ENCODE measurements at regions not wholly inside any gene's neighbourhood (a gene's known extent, or its start where the extent isn't known, plus 50 kb on each side); places are given as distances from the start of the nearest gene placed in this dataset.

DNA sequence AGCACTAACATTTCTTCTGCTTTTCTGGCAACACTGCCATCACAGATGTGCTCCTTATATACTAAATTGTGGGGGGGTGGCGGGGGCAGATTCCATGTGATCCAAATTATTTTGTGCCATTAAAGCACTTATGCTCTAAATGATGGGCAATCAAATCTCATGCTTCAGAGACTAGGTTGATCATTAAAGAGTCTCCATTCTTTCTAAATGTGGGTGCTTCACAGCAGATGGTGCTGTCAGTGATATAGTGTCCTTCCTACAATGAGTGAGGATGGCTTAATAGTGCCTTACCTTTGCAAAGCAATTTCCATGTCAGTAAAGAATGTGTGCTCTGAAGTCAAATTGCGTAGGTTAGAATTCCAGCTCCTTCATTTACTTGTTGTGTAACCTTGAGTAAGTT lies 589.8 kb downstream of the ETS1 start:
- intact Hi-C loops (cut with DNase I) = no loop called here
- H3K9me3 ChIP-seq = no peaks in the 10 kb centered on the region
- no peak overlapping the region for H3K27ac ChIP-seq
- no peak overlapping the region for H3K4me3 ChIP-seq
- no peak for DNase-seq (ENCODE audit: low spot score in 2 of 2)
- TF ChIP-seq, protein P1, sequence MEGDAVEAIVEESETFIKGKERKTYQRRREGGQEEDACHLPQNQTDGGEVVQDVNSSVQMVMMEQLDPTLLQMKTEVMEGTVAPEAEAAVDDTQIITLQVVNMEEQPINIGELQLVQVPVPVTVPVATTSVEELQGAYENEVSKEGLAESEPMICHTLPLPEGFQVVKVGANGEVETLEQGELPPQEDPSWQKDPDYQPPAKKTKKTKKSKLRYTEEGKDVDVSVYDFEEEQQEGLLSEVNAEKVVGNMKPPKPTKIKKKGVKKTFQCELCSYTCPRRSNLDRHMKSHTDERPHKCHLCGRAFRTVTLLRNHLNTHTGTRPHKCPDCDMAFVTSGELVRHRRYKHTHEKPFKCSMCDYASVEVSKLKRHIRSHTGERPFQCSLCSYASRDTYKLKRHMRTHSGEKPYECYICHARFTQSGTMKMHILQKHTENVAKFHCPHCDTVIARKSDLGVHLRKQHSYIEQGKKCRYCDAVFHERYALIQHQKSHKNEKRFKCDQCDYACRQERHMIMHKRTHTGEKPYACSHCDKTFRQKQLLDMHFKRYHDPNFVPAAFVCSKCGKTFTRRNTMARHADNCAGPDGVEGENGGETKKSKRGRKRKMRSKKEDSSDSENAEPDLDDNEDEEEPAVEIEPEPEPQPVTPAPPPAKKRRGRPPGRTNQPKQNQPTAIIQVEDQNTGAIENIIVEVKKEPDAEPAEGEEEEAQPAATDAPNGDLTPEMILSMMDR (IDR thresholded peaks at IDR 0.05) = no peak
- H3K36me3 ChIP-seq = no peaks in the 10 kb centered on the region
- no peaks in the 10 kb centered on the region for H3K4me1 ChIP-seq
- no peaks in the 10 kb centered on the region for H3K27me3 ChIP-seq

DNA sequence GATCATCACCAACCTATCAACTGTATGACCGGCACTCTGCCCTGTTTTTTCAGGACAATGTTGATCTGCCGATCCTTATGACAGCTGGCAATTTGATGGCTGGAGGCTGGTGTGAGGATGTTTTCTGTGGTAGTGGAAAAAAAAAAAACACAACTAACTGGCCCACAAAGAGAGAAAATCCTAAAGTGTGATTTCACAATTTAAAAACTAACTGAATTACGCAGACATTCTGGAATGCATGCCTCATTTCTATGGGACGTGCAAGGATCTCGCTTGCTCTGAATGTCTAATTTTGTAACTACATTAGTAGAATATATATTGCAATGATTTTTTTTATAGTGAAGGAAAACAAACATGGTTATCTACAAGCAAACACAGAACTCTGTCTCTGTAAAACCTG lies 590.5 kb downstream of the ETS1 start:
- no peaks in the 10 kb centered on the region for H3K4me1 ChIP-seq
- intact Hi-C loops (cut with DNase I) = no loop called here
- H3K4me3 ChIP-seq = no peak overlapping the region
- H3K27ac ChIP-seq = no peak overlapping the region
- TF ChIP-seq, protein P1 (IDR thresholded peaks at IDR 0.05) = no peak
- DNase-seq (ENCODE audit: low spot score in 2 of 2) = no peak
- no peaks in the 10 kb centered on the region for H3K9me3 ChIP-seq
- H3K36me3 ChIP-seq = no peaks in the 10 kb centered on the region
- H3K27me3 ChIP-seq = no peaks in the 10 kb centered on the region

DNA sequence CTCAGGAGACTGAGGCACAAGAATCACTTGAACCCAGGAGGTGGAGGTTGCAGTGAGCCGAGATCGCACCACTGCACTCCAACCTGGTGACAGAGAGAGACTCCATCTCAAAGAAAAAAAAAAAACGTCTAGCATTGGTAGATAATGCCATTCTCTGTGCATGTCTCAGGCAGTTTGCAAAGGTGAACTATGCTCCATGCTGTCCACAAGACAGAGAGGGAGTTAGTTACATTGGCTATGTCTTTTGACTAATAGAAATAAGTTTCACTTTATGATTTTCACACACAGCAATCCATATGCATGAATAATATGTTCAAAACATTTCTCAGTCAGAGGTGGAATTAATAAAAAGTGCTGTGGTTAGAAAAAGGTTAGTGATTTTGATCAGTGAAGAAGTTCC lies 591.4 kb downstream of the ETS1 start:
- Histone ChIP-seq H3K9me3 (no peaks in the 10 kb centered on the region), H3K4me1 (no peaks in the 10 kb centered on the region), H3K4me3 (no peak overlapping the region), H3K27ac (no peak overlapping the region), H3K36me3 (no peaks in the 10 kb centered on the region), H3K27me3 (no peaks in the 10 kb centered on the region)
- TF ChIP-seq, protein P1 (IDR thresholded peaks at IDR 0.05) = no peak
- intact Hi-C loops (cut with DNase I) = no loop called here
- no peak for DNase-seq (ENCODE audit: low spot score in 2 of 2)

DNA sequence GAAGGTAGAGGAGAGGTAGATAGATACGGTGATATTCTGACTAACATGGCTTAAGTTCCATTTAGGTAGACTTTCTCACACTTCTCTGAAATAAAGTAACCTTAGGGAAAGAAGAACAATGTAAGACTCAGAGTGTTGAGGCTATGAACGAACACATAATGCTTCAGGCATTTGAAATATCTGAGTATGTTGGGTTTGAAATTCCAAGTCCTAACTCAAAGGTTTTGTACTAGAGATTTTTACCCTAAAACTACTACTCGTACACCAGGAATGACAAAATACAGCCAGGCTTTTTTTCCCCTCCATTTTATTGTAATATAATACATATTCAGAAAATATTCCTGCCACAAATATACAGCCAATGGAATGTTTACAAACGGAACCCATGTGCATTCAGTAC lies 592.6 kb downstream of the ETS1 start:
- Histone ChIP-seq H3K36me3 (no peaks in the 10 kb centered on the region), H3K4me1 (no peaks in the 10 kb centered on the region), H3K4me3 (no peak overlapping the region), H3K9me3 (no peaks in the 10 kb centered on the region), H3K27ac (no peak overlapping the region), H3K27me3 (no peaks in the 10 kb centered on the region)
- TF ChIP-seq, protein P1 (IDR thresholded peaks at IDR 0.05) = no peak
- intact Hi-C loops (cut with DNase I) = no loop called here
- no peak for DNase-seq (ENCODE audit: low spot score in 2 of 2)

DNA sequence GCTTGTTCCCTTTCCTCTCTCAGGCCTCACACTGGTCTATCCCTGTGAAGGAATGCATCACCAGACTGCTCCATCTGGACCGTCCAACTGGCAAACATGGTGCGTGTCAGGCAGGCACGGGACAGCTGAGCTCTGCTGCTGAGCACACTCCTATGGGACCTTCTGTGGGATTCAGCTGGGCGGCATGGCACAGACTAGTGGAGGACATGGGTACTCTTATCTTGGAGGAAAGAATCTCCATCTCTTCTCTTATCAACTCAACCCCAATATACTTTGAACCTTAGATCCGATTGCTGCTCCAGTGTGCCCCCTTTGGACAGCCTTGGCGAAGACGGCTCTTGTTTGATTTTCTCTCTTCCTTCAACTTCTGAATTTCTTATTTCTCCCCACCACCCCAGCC lies 593.6 kb downstream of the ETS1 start:
- H3K4me3 ChIP-seq = no peak overlapping the region
- TF ChIP-seq, protein P1 (IDR thresholded peaks at IDR 0.05) = no peak
- intact Hi-C loops (cut with DNase I) = no loop called here
- no peak for DNase-seq (ENCODE audit: low spot score in 2 of 2)
- H3K36me3 ChIP-seq = no peaks in the 10 kb centered on the region
- no peaks in the 10 kb centered on the region for H3K27me3 ChIP-seq
- no peaks in the 10 kb centered on the region for H3K4me1 ChIP-seq
- H3K9me3 ChIP-seq = no peaks in the 10 kb centered on the region
- H3K27ac ChIP-seq = no peak overlapping the region

DNA sequence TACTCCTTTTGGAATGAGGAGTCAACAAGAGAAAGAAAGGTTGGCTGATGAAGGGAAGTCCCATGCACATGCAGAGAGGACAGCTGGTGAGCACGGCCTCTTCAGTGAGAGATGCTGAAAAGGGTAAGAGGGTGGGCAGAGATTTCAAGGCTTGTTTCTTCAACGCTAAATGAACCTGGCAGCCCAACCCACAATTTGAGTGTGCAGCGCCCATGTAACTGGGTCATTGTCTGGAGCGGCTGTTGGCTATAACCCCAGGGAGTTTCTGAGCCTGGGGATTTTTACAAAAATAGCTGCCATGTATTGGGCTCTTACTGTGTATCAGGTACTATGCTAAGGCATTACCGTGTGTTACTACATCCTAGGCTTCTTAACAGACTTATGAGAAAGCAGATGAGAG lies 594.1 kb downstream of the ETS1 start:
- Histone ChIP-seq H3K36me3 (no peaks in the 10 kb centered on the region), H3K9me3 (no peaks in the 10 kb centered on the region), H3K27ac (no peak overlapping the region), H3K4me1 (no peaks in the 10 kb centered on the region), H3K27me3 (no peaks in the 10 kb centered on the region), H3K4me3 (no peak overlapping the region)
- no peak for DNase-seq (ENCODE audit: low spot score in 2 of 2)
- TF ChIP-seq, protein P1 (IDR thresholded peaks at IDR 0.05) = no peak
- intact Hi-C loops (cut with DNase I) = no loop called here
